Gastroesophageal sphincter (tissue), 4 donors: ENCODE measurements at regions not wholly inside any gene's neighbourhood (a gene's known extent, or its start where the extent isn't known, plus 50 kb on each side); places are given as distances from the start of the nearest gene placed in this dataset.
A peak's percentile ranks its signal among the peaks of the same experiment; 100 is the strongest.
"Not testable (repeated sequence)": the region's sequence is repeated elsewhere in the genome, so short reads cannot be mapped to it uniquely, and the experiment has no call there.

Source experiments
- ATAC-seq: fragments of 150-250 bp; one replicate; pipeline ENCODE4 v1.9.1; 2016; ENCODE audit warnings: mild to moderate bottlenecking, moderate library complexity
- H3K27ac ChIP-seq, 4 donors: fragments of 200-600 bp; sonication (generic) in 3 of 4; 1 replicate in 3 of 4; 2 replicates in 1 of 4; pipeline ENCODE4 v1.5.1; 2016 to 2019
- H3K27me3 ChIP-seq: fragments of 200-600 bp; sonication (generic); one replicate; pipeline ENCODE4 v1.5.1; 2019
- H3K36me3 ChIP-seq, 2 donors: fragments of 200-600 bp; sonication (generic); one replicate each; pipeline ENCODE4 v1.5.1; 2019; ENCODE audit warnings: control low read depth in 1 of 2
- H3K4me1 ChIP-seq, 3 donors: fragments of 200-600 bp; sonication (generic); 1 replicate in 2 of 3; 2 replicates in 1 of 3; pipeline ENCODE4 v1.5.1; 2016 to 2019; ENCODE audit warnings: control low read depth in 2 of 3
- H3K4me3 ChIP-seq, 2 donors: fragments of 200-600 bp; sonication (generic); one replicate each; pipeline ENCODE4 v1.5.1; 2019; ENCODE audit warnings: mild to moderate bottlenecking in 1 of 2, moderate library complexity in 1 of 2
- H3K9me3 ChIP-seq, 3 donors: fragments of 200-600 bp; sonication (generic); one replicate each; pipeline ENCODE4 v1.5.1; 2017 to 2019; ENCODE audit warnings: control low read depth in 2 of 3
- CTCF ChIP-seq, 4 experiments: fragments of 200-600 bp in 2 of 4; fragments of 450-650 bp in 2 of 4; sonication (generic) in 1 of 4; IDR thresholded peaks; one replicate each; pipeline ENCODE4 v1.5.1; 2017 to 2019; ENCODE audit warnings: antibody characterized with exemption in 4 of 4, mild to moderate bottlenecking in 2 of 4, moderate library complexity in 2 of 4
- EP300 ChIP-seq: sonication (generic); formaldehyde crosslinking; IDR thresholded peaks from one replicate; pipeline ENCODE4 v1.6.1; 2017; ENCODE audit warnings: antibody characterized with exemption, mild to moderate bottlenecking
- POLR2A ChIP-seq, 2 donors: fragments of 450-650 bp; IDR thresholded peaks; one replicate each; pipeline ENCODE4 v1.6.1; 2017; ENCODE audit warnings: antibody characterized with exemption in 2 of 2, mild to moderate bottlenecking in 2 of 2, moderate library complexity in 1 of 2
- POLR2AphosphoS5 ChIP-seq: sonication (generic); formaldehyde crosslinking; IDR thresholded peaks from one replicate; pipeline ENCODE4 v1.6.1; 2017; ENCODE audit warnings: antibody characterized with exemption
- WGBS, 2 donors: methylation state at CpG; one replicate each; pipeline ENCODE4 v1.1.5; 2018; ENCODE audit warnings: low coverage in 1 of 2; 5-methylcytosine and 5-hydroxymethylcytosine counted together

- Histone ChIP-seq H3K27ac (no peak overlapping the region), H3K4me3 (no peak overlapping the region), H3K4me1 (peaks cover 0 to 21% (median 6%) of the 10 kb centered on the region in 3 donors), H3K27me3 (no peaks in the 10 kb centered on the region), H3K36me3 (no peaks in the 10 kb centered on the region), H3K9me3 (no peaks in the 10 kb centered on the region)
- no peak for ATAC-seq
- 78 to 82% methylated on average over 3 of the region's 3 CpGs for WGBS, 2 donors
- no peak for TF ChIP-seq EP300
- no peak for TF ChIP-seq POLR2AphosphoS5
- TF ChIP-seq CTCF (IDR thresholded peaks at IDR 0.05): no peak
- no peak for TF ChIP-seq POLR2A (IDR thresholded peaks at IDR 0.05)
Measured at GRCh38 chr4:25991340-25991739, 77.3 kb downstream of the SMIM20 start.

GRCh38 chr4:25993395-25994185, 79.6 kb downstream of the SMIM20 start:
- no peaks in the 10 kb centered on the region for H3K36me3 ChIP-seq
- peaks cover 0 to 12% (median 3%) of the 10 kb centered on the region in 3 donors for H3K4me1 ChIP-seq
- peak overlapping the region in 2 of 4 donors; percentile 41 to 42 for H3K27ac ChIP-seq
- no peaks in the 10 kb centered on the region for H3K9me3 ChIP-seq
- H3K27me3 ChIP-seq: no peaks in the 10 kb centered on the region
- WGBS, 2 donors: 52 to 73% methylated on average over 5 to 10 of the region's 16 CpGs
- peak; percentile 43 for ATAC-seq
- H3K4me3 ChIP-seq: no peak overlapping the region
- TF ChIP-seq CTCF (IDR thresholded peaks at IDR 0.05) (no peak), POLR2AphosphoS5 (no peak), EP300 (no peak), POLR2A (IDR thresholded peaks at IDR 0.05) (no peak)

DNA sequence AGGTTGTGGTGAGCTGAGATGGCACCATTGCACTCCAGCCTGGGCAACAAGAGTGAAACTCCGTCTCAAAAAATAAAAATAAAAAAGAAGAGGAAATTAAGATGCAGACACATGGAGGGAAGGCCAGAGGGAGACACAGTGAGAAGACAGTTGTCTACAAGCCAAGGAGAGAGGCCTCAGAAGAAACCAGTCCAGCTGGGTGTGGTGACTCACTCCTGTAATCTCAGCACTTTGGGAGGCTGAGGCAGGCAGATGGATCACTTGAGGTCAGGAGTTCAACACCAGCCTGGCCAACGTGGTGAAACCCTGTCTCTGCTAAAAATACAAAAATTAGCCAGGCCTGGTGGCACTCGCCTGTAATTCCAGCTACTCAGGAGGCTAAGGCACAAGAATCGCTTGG, 80.6 kb downstream of the SMIM20 start:
- peak; percentile 7 for TF ChIP-seq POLR2AphosphoS5
- H3K9me3 ChIP-seq, H3K27me3 ChIP-seq, H3K4me3 ChIP-seq, H3K36me3 ChIP-seq: not testable (repeated sequence)
- H3K27ac ChIP-seq: peak overlapping the region in 2 of 4 donors; percentile 2 to 42
- peaks cover 0 to 12% (median 3%) of the 10 kb centered on the region in 3 donors for H3K4me1 ChIP-seq
- ATAC-seq: peak; percentile 65
- WGBS, 2 donors: 56% methylated on average over 4 of the region's 4 CpGs; no CpG with 5 or more reads in 1 of the 2 donors

GRCh38 chr4:26000274-26000950, 86.4 kb downstream of the SMIM20 start:
- WGBS, 2 donors: 68% methylated on average over 2 of the region's 2 CpGs; no CpG with 5 or more reads in 1 of the 2 donors
- H3K4me3 ChIP-seq: no peak overlapping the region
- H3K27ac ChIP-seq: no peak overlapping the region
- TF ChIP-seq POLR2AphosphoS5 (no peak), POLR2A (IDR thresholded peaks at IDR 0.05) (no peak), EP300 (no peak), CTCF (IDR thresholded peaks at IDR 0.05) (no peak)
- no peaks in the 10 kb centered on the region for H3K9me3 ChIP-seq
- no peaks in the 10 kb centered on the region for H3K4me1 ChIP-seq
- no peaks in the 10 kb centered on the region for H3K27me3 ChIP-seq
- ATAC-seq: no peak
- H3K36me3 ChIP-seq: no peaks in the 10 kb centered on the region

GRCh38 chr4:26001413-26001812, 87.4 kb downstream of the SMIM20 start:
- 80% methylated on average over 1 of the region's 3 CpGs; no CpG with 5 or more reads in 1 of the 2 donors for WGBS, 2 donors
- no peak for ATAC-seq

More at GRCh38 chr4:26001413-26001812, 87.4 kb downstream of the SMIM20 start:
- H3K4me3 ChIP-seq: no peak overlapping the region
- no peaks in the 10 kb centered on the region for H3K4me1 ChIP-seq
- H3K36me3 ChIP-seq: no peaks in the 10 kb centered on the region
- no peaks in the 10 kb centered on the region for H3K27me3 ChIP-seq
- no peaks in the 10 kb centered on the region for H3K9me3 ChIP-seq
- TF ChIP-seq EP300 (no peak), POLR2AphosphoS5 (no peak), CTCF (IDR thresholded peaks at IDR 0.05) (no peak)
- no peak overlapping the region for H3K27ac ChIP-seq
